ENCODE measurements at regions not wholly inside any gene's neighbourhood (a gene's known extent, or its start where the extent isn't known, plus 50 kb on each side); places are given as distances from the start of the nearest gene placed in this dataset.

DNA sequence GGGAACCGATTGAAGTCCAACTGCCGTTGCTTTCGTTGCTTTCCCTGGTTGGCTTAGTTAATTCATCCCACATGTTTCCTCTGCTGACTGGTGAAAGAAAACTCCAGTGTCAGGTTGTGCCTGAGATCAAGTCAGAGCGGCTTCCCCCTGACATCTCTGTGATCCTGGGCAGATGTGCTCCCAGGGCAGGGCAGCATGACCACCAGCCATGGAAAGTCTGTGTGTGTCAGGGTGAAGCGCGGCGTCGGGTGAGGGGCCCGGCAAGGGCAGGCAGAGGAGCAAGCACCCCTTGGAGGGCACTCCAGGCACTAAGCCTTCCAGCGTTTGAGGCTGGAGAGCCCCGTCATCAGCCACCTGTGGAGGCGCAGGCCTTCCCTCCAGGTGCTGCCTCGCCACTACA lies 54.5 kb upstream of the IGF1 start:
- no peaks in the 10 kb centered on the region for H3K9me3 ChIP-seq (ENCODE audit: control insufficient read depth in 2 of 2, insufficient read depth in 1 of 2, low read depth in 1 of 2, low read length in 1 of 2)
- no peak overlapping the region for H3K4me3 ChIP-seq (ENCODE audit: low read depth in 1 of 2, low read length in 2 of 2)
- WGBS, 2 donors, result 82% methylated on average over 13 of the region's 13 CpGs
- no peaks in the 10 kb centered on the region for H3K4me1 ChIP-seq (ENCODE audit: control insufficient read depth in 2 of 2, insufficient read depth in 2 of 2, low read length in 1 of 2)
- H3K27ac ChIP-seq (ENCODE audit: low read depth in 2 of 2, low read length in 1 of 2), result no peak overlapping the region
- no peaks in the 10 kb centered on the region for H3K27me3 ChIP-seq (ENCODE audit: control insufficient read depth in 1 of 2, insufficient read depth in 2 of 2, low read length in 2 of 2)
- no peaks in the 10 kb centered on the region for H3K36me3 ChIP-seq (ENCODE audit: control insufficient read depth in 2 of 2, insufficient read depth in 2 of 2, low read length in 1 of 2)

DNA sequence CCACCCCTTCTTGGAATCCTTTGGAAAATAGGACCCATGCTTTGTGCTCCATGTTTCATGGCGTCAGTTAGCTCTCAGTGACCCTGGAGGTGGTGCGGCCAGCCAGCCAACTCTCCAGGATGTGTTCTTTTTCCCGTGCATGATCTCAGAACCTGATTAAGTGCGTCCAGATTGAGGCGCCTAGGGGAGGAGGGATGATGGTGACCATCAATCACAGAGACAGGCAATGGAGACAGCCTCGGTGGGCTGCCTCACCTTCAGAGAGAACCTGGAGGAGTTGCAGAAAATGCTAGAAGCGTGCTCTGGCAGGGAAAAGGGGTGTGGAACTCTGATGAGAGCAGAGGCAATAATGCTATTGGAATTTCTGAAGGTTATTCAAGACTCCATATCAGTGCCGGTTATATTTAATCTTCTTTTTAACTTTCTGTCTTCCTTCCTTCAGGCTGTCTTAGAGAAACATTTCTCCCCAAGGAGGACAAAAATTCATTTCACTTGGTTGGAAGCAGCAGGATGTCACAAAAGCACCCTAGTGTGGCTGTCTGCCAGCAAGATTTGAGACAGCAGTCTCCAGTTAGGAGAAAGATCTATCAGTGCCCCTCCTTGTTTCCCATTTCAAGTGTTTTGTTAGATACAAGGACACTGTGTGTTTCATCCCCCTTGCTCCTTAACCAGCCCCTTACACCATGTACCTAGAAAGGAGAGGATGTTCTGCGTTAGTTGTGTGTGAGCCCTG lies 53.3 kb upstream of the IGF1 start:
- WGBS, 2 donors, result 68 to 75% methylated on average over 9 of the region's 9 CpGs

More for the DNA sequence above, 53.3 kb upstream of the IGF1 start:
- H3K4me1 ChIP-seq (ENCODE audit: control insufficient read depth in 2 of 2, insufficient read depth in 2 of 2, low read length in 1 of 2), result no peaks in the 10 kb centered on the region
- H3K27me3 ChIP-seq (ENCODE audit: control insufficient read depth in 1 of 2, insufficient read depth in 2 of 2, low read length in 2 of 2), result no peaks in the 10 kb centered on the region
- no peak overlapping the region for H3K27ac ChIP-seq (ENCODE audit: low read depth in 2 of 2, low read length in 1 of 2)
- H3K4me3 ChIP-seq (ENCODE audit: low read depth in 1 of 2, low read length in 2 of 2), result no peak overlapping the region
- no peaks in the 10 kb centered on the region for H3K9me3 ChIP-seq (ENCODE audit: control insufficient read depth in 2 of 2, insufficient read depth in 1 of 2, low read depth in 1 of 2, low read length in 1 of 2)
- H3K36me3 ChIP-seq (ENCODE audit: control insufficient read depth in 2 of 2, insufficient read depth in 2 of 2, low read length in 1 of 2), result no peaks in the 10 kb centered on the region

All from esophagus (tissue), 2 donors.